ENCODE measurements at regions not wholly inside any gene's neighbourhood (a gene's known extent, or its start where the extent isn't known, plus 50 kb on each side); places are given as distances from the start of the nearest gene placed in this dataset.

DNA sequence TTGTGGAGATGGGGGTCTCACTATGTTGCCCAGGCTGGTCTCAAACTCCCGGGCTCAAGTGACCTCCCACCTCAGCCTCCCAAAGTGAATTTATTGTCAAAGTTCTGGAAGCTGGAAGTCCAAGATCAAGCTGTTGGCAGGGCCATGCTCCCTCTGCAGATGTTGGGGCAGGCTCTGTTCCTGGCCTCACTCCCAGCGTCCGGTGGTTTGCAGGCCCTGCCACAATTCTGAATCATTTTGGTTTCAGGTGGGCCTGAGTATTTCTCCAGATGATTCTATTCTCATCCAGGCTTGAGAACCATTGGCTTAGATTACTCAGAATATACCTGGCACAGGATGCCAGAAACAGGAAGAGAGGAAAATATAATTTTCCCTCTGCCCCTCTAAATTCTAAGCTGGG, 737.4 kb downstream of the TNS3 start:
- H3K27ac Mint-ChIP-seq: no peak overlapping the region
- no peak overlapping the region for H3K27ac ChIP-seq (ENCODE audit: low read length in 2 of 2)
- POLR2A ChIA-PET: no interaction called here
- no peaks in the 10 kb centered on the region for H3K27me3 Mint-ChIP-seq
- H3K4me1 ChIP-seq (ENCODE audit: control insufficient read depth in 2 of 2, insufficient read depth in 2 of 2, low read length in 2 of 2): no peaks in the 10 kb centered on the region
- CTCF ChIA-PET: no interaction called here
- DNase-seq (no peak), ATAC-seq (ENCODE audit: low read depth) (no peak)
- H3K4me3 Mint-ChIP-seq: no peak overlapping the region
- H2AFZ ChIP-seq (ENCODE audit: insufficient read depth, low read depth, low read length, poor library complexity, severe bottlenecking): no peak overlapping the region
- no peak overlapping the region for H3K4me2 ChIP-seq (replicated peaks; ENCODE audit: low read depth, low read length, poor library complexity, severe bottlenecking)
- no peaks in the 10 kb centered on the region for H3K27me3 ChIP-seq (replicated peaks in 1 of 4; ENCODE audit: control extremely low read depth in 1 of 4, control insufficient read depth in 3 of 4, insufficient read depth in 4 of 4, low read length in 3 of 4)
- WGBS (ENCODE audit: insufficient coverage): 87% methylated on average over 3 of the region's 3 CpGs
- no peaks in the 10 kb centered on the region for H4K20me1 ChIP-seq (ENCODE audit: control insufficient read depth, insufficient read depth, low read length, poor library complexity, severe bottlenecking)
- no peak overlapping the region for H3K9ac ChIP-seq (ENCODE audit: low read length)
- no peaks in the 10 kb centered on the region for H3K9me3 Mint-ChIP-seq (ENCODE audit: insufficient read depth)
- no peaks in the 10 kb centered on the region for H3K36me3 ChIP-seq (replicated peaks in 1 of 2; ENCODE audit: control extremely low read depth in 1 of 2, control insufficient read depth in 1 of 2, extremely low read depth in 1 of 2, insufficient read depth in 2 of 2, low read length in 1 of 2)
- H3K9me3 ChIP-seq (ENCODE audit: control extremely low read depth in 1 of 3, control insufficient read depth in 2 of 3, insufficient read depth in 1 of 3, low read length in 2 of 3): peaks cover 0 to 2% (median 0%) of the 10 kb centered on the region in 3 donors
- H3K4me3 ChIP-seq (ENCODE audit: control extremely low read depth in 1 of 5, extremely low read depth in 1 of 5, insufficient read depth in 1 of 5, low read depth in 2 of 5, low read length in 4 of 5): no peak overlapping the region
- no peak for TF ChIP-seq EZH2 (IDR thresholded peaks at IDR 0.05; ENCODE audit: borderline replicate concordance, insufficient read depth, low read depth, low read length, poor library complexity, severe bottlenecking)
- TF ChIP-seq, protein P1, sequence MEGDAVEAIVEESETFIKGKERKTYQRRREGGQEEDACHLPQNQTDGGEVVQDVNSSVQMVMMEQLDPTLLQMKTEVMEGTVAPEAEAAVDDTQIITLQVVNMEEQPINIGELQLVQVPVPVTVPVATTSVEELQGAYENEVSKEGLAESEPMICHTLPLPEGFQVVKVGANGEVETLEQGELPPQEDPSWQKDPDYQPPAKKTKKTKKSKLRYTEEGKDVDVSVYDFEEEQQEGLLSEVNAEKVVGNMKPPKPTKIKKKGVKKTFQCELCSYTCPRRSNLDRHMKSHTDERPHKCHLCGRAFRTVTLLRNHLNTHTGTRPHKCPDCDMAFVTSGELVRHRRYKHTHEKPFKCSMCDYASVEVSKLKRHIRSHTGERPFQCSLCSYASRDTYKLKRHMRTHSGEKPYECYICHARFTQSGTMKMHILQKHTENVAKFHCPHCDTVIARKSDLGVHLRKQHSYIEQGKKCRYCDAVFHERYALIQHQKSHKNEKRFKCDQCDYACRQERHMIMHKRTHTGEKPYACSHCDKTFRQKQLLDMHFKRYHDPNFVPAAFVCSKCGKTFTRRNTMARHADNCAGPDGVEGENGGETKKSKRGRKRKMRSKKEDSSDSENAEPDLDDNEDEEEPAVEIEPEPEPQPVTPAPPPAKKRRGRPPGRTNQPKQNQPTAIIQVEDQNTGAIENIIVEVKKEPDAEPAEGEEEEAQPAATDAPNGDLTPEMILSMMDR (IDR thresholded peaks at IDR 0.05): no peak
- H3K4me1 Mint-ChIP-seq: no peaks in the 10 kb centered on the region
- intact Hi-C loops (cut with micrococcal nuclease): no loop called here
- no peaks in the 10 kb centered on the region for H3K79me2 ChIP-seq (ENCODE audit: control insufficient read depth, insufficient read depth, low read length)

GRCh38 chr7:46841248-46841647, 740.7 kb downstream of the TNS3 start:
- no peak for ATAC-seq (ENCODE audit: low read depth)
- Histone ChIP-seq H3K9ac (ENCODE audit: low read length) (no peak overlapping the region), H3K27ac (ENCODE audit: low read length in 2 of 2) (no peak overlapping the region), H3K27me3 (replicated peaks in 1 of 4; ENCODE audit: control extremely low read depth in 1 of 4, control insufficient read depth in 3 of 4, insufficient read depth in 4 of 4, low read length in 3 of 4) (no peaks in the 10 kb centered on the region), H3K4me1 (ENCODE audit: control insufficient read depth in 2 of 2, insufficient read depth in 2 of 2, low read length in 2 of 2) (no peaks in the 10 kb centered on the region), H4K20me1 (ENCODE audit: control insufficient read depth, insufficient read depth, low read length, poor library complexity, severe bottlenecking) (no peaks in the 10 kb centered on the region), H3K9me3 (ENCODE audit: control extremely low read depth in 1 of 3, control insufficient read depth in 2 of 3, insufficient read depth in 1 of 3, low read length in 2 of 3) (peaks cover 0 to 4% (median 0%) of the 10 kb centered on the region in 3 donors), H3K36me3 (replicated peaks in 1 of 2; ENCODE audit: control extremely low read depth in 1 of 2, control insufficient read depth in 1 of 2, extremely low read depth in 1 of 2, insufficient read depth in 2 of 2, low read length in 1 of 2) (no peaks in the 10 kb centered on the region), H3K79me2 (ENCODE audit: control insufficient read depth, insufficient read depth, low read length) (no peaks in the 10 kb centered on the region), H3K4me2 (replicated peaks; ENCODE audit: low read depth, low read length, poor library complexity, severe bottlenecking) (no peak overlapping the region), H2AFZ (ENCODE audit: insufficient read depth, low read depth, low read length, poor library complexity, severe bottlenecking) (no peak overlapping the region), H3K4me3 (ENCODE audit: control extremely low read depth in 1 of 5, extremely low read depth in 1 of 5, insufficient read depth in 1 of 5, low read depth in 2 of 5, low read length in 4 of 5) (no peak overlapping the region)
- H3K4me1 Mint-ChIP-seq: no peaks in the 10 kb centered on the region
- WGBS (ENCODE audit: insufficient coverage): 90% methylated on average over 2 of the region's 3 CpGs
- no peaks in the 10 kb centered on the region for H3K27me3 Mint-ChIP-seq
- H3K4me3 Mint-ChIP-seq: no peak overlapping the region
- H3K9me3 Mint-ChIP-seq (ENCODE audit: insufficient read depth): no peaks in the 10 kb centered on the region
- intact Hi-C loops (cut with micrococcal nuclease): no loop called here
- TF ChIP-seq, protein P1 (IDR thresholded peaks at IDR 0.05): no peak
- TF ChIP-seq EZH2 (IDR thresholded peaks at IDR 0.05; ENCODE audit: borderline replicate concordance, insufficient read depth, low read depth, low read length, poor library complexity, severe bottlenecking): no peak
- ChIA-PET CTCF (no interaction called here), POLR2A (no interaction called here)
- DNase-seq: no peak
- no peak overlapping the region for H3K27ac Mint-ChIP-seq
